ENCODE measurements at regions not wholly inside any gene's neighbourhood (a gene's known extent, or its start where the extent isn't known, plus 50 kb on each side); places are given as distances from the start of the nearest gene placed in this dataset.

DNA sequence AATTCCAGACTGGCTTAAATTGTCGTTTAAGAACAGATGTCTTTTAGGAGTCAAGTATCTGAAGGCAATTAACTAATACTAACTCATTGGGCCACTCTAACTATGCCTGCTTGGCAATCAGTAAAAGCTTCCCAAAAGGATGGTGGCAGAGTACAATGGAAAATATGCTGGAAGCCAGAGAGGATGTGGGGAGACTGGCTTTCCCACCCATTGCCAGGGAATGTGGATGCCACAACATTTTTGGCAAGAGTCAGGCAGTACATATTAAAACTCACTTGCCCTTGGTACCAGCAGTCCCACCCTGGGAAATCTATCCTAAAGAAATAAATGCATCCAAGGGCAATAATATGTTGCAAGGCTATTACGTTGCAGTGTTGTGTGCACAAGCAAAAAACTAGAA is 74.0 kb upstream of the FZD7 start:
- DNase-seq = no peak
- Histone ChIP-seq H3K27me3 (replicated peaks; ENCODE audit: insufficient read depth, low read length) (no peaks in the 10 kb centered on the region), H3K9me3 (replicated peaks; ENCODE audit: insufficient read depth, low read length) (no peaks in the 10 kb centered on the region), H3K27ac (ENCODE audit: low read length) (no peak overlapping the region), H4K20me1 (ENCODE audit: insufficient read depth, low read length) (no peaks in the 10 kb centered on the region), H3K4me2 (ENCODE audit: low read depth, low read length) (no peak overlapping the region), H3K4me3 (ENCODE audit: low read length) (no peak overlapping the region), H3K9ac (ENCODE audit: low read length) (no peak overlapping the region), H3F3A (ENCODE audit: insufficient read depth, low read length) (peaks cover 4% of the 10 kb centered on the region; the same call in 1 of the 2 replicates), H3K4me1 (ENCODE audit: low read length) (peaks cover 15% of the 10 kb centered on the region), H2AFZ (ENCODE audit: low read length) (no peak overlapping the region), H3K36me3 (replicated peaks; ENCODE audit: insufficient read depth, low read length) (no peaks in the 10 kb centered on the region), H3K9me2 (replicated peaks; ENCODE audit: insufficient read depth, low read length) (no peaks in the 10 kb centered on the region), H3K79me2 (ENCODE audit: low read length) (no peaks in the 10 kb centered on the region)
- no peak for TF ChIP-seq EZH2phosphoT487 (IDR thresholded peaks at IDR 0.05; ENCODE audit: low read length)
- TF ChIP-seq, protein P1, sequence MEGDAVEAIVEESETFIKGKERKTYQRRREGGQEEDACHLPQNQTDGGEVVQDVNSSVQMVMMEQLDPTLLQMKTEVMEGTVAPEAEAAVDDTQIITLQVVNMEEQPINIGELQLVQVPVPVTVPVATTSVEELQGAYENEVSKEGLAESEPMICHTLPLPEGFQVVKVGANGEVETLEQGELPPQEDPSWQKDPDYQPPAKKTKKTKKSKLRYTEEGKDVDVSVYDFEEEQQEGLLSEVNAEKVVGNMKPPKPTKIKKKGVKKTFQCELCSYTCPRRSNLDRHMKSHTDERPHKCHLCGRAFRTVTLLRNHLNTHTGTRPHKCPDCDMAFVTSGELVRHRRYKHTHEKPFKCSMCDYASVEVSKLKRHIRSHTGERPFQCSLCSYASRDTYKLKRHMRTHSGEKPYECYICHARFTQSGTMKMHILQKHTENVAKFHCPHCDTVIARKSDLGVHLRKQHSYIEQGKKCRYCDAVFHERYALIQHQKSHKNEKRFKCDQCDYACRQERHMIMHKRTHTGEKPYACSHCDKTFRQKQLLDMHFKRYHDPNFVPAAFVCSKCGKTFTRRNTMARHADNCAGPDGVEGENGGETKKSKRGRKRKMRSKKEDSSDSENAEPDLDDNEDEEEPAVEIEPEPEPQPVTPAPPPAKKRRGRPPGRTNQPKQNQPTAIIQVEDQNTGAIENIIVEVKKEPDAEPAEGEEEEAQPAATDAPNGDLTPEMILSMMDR (IDR thresholded peaks at IDR 0.05; ENCODE audit: low read length) = no peak
- no peak for TF ChIP-seq EZH2 (optimal IDR thresholded peaks at IDR 0.05; ENCODE audit: low read depth, low read length)

DNA sequence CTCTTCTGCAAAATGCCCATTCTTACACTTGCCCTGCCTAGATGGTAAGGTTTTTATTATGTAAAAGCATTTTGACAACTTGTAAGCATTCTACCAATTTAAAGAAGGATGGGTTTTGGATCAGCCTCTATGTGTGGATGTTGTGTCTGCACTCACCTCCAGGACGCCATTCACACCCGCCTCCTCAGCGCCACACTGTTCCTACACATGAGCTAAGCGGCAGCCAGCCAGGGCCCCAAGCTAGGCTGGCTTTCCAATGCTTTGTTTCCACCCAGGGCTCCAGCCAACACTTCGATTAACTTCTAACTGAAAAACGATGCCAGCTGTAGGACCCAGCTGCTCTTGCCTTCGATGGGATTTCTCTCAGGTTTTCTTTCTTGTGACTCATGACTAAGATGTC is 73.3 kb upstream of the FZD7 start:
- H3K79me2 ChIP-seq (ENCODE audit: low read length) = no peaks in the 10 kb centered on the region
- TF ChIP-seq EZH2phosphoT487 (IDR thresholded peaks at IDR 0.05; ENCODE audit: low read length) (no peak), EZH2 (optimal IDR thresholded peaks at IDR 0.05; ENCODE audit: low read depth, low read length) (no peak)
- TF ChIP-seq, protein P1 (IDR thresholded peaks at IDR 0.05; ENCODE audit: low read length) = no peak
- H3K27ac ChIP-seq (ENCODE audit: low read length) = no peak overlapping the region
- H2AFZ ChIP-seq (ENCODE audit: low read length) = no peak overlapping the region
- H3K27me3 ChIP-seq (replicated peaks; ENCODE audit: insufficient read depth, low read length) = no peaks in the 10 kb centered on the region
- H3K4me2 ChIP-seq (ENCODE audit: low read depth, low read length) = no peak overlapping the region
- H3K9me2 ChIP-seq (replicated peaks; ENCODE audit: insufficient read depth, low read length) = no peaks in the 10 kb centered on the region
- H3K4me3 ChIP-seq (ENCODE audit: low read length) = no peak overlapping the region
- H4K20me1 ChIP-seq (ENCODE audit: insufficient read depth, low read length) = no peaks in the 10 kb centered on the region
- H3K4me1 ChIP-seq (ENCODE audit: low read length) = peaks cover 22% of the 10 kb centered on the region
- H3K36me3 ChIP-seq (replicated peaks; ENCODE audit: insufficient read depth, low read length) = no peaks in the 10 kb centered on the region
- DNase-seq = no peak
- no peaks in the 10 kb centered on the region for H3K9me3 ChIP-seq (replicated peaks; ENCODE audit: insufficient read depth, low read length)
- peaks cover 11% of the 10 kb centered on the region for H3F3A ChIP-seq (ENCODE audit: insufficient read depth, low read length)
- no peak overlapping the region for H3K9ac ChIP-seq (ENCODE audit: low read length)

DNA sequence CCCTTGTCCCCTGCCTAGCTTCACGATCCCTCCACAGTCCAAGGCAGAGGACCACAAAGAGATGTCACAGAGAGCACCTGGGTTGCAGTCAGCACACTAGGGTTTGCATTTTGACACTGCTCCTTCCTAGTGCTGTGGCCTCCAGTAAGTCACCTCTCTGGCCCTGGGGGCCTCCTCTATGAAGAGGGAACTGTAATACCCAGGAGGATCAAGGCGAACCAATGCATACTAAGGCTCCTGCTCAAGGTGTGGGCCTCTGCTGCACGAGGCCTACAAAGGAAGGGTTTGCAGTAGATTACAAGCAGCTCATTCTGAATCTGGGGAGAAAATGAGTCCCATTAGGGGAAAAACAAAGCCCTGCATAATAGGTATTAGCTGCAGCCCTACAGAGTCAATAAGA is 72.3 kb upstream of the FZD7 start:
- H3K36me3 ChIP-seq (replicated peaks; ENCODE audit: insufficient read depth, low read length) = no peaks in the 10 kb centered on the region
- H3K27ac ChIP-seq (ENCODE audit: low read length) = no peak overlapping the region
- H3K27me3 ChIP-seq (replicated peaks; ENCODE audit: insufficient read depth, low read length) = no peaks in the 10 kb centered on the region
- H3K4me2 ChIP-seq (ENCODE audit: low read depth, low read length) = no peak overlapping the region
- no peaks in the 10 kb centered on the region for H4K20me1 ChIP-seq (ENCODE audit: insufficient read depth, low read length)
- H3K9me3 ChIP-seq (replicated peaks; ENCODE audit: insufficient read depth, low read length) = no peaks in the 10 kb centered on the region
- TF ChIP-seq EZH2phosphoT487 (IDR thresholded peaks at IDR 0.05; ENCODE audit: low read length) = no peak
- TF ChIP-seq, protein P1 (IDR thresholded peaks at IDR 0.05; ENCODE audit: low read length) = no peak
- H3F3A ChIP-seq (ENCODE audit: insufficient read depth, low read length) = peaks cover 11% of the 10 kb centered on the region
- H2AFZ ChIP-seq (ENCODE audit: low read length) = no peak overlapping the region
- no peak for DNase-seq
- no peak overlapping the region for H3K4me3 ChIP-seq (ENCODE audit: low read length)
- H3K4me1 ChIP-seq (ENCODE audit: low read length) = peaks cover 24% of the 10 kb centered on the region
- H3K79me2 ChIP-seq (ENCODE audit: low read length) = no peaks in the 10 kb centered on the region
- no peaks in the 10 kb centered on the region for H3K9me2 ChIP-seq (replicated peaks; ENCODE audit: insufficient read depth, low read length)
- H3K9ac ChIP-seq (ENCODE audit: low read length) = no peak overlapping the region

Measured in MM.1S (cell line).